HCT116 (cell line): ENCODE measurements at regions not wholly inside any gene's neighbourhood (a gene's known extent, or its start where the extent isn't known, plus 50 kb on each side); places are given as distances from the start of the nearest gene placed in this dataset.

Source experiments
- ATAC-seq: fragments of 200-7000 bp; cut with Tn5 transposase; 2 replicates; pipeline ENCODE4 v1.9.1; 2020; ENCODE audit warnings: mild to moderate bottlenecking, moderate library complexity
- BruUV-seq: library from RNA; stranded (reverse); fragments of 400-500 nt; replicated peaks from 2 replicates; lab custom pipeline; 2021; lab: Mats Ljungman, UMichigan
- CTCF ChIA-PET: fragments of 300-600 bp; sonication (Branson Sonifier 250); formaldehyde crosslinking; loops from one replicate; lab custom pipeline; 2021; ENCODE audit warnings: antibody characterized with exemption; lab: Charles Lee
- POLR2A ChIA-PET: fragments of 300-600, 350-600 bp; sonication (Branson Sonifier 250); formaldehyde crosslinking; loops from one replicate; lab custom pipeline; 2021; ENCODE audit warnings: antibody characterized with exemption; lab: Charles Lee
- RAD21 ChIA-PET, 2 experiments: fragments of 300-600 bp; sonication (Branson Sonifier 250); formaldehyde crosslinking; loops; one replicate each; lab custom pipeline; 2023; ENCODE audit warnings: low total read pairs in 2 of 2; ENCODE audit not compliant: uncharacterized antibody in 2 of 2, unreplicated experiment in 2 of 2, low non-redundant PET in 1 of 2; lab: Charles Lee
- DNase-seq: peaks from one replicate; pipeline ENCODE4 v3.0.0-alpha.2; 2010; ENCODE audit warnings: low read depth, low spot score
- H2AFZ ChIP-seq: fragments of 200-600 bp; shearing (Covaris generic), sonication (generic); 2 replicates; pipeline ENCODE4 v1.6.1; 2017; ENCODE audit warnings: low read depth, mixed run types, mixed read lengths, antibody characterized with exemption, low read length; ENCODE audit not compliant: poor library complexity, severe bottlenecking
- H3K27ac ChIP-seq: 2 replicates; pipeline ENCODE4 v1.5.1; 2012; ENCODE audit warnings: low read depth, low read length
- H3K27me3 ChIP-seq: fragments of 200-600 bp; sonication (generic); 2 replicates; pipeline ENCODE4 v1.6.1; 2016; ENCODE audit warnings: mixed run types, low read length, mixed read lengths; ENCODE audit not compliant: insufficient read depth
- H3K36me3 ChIP-seq, 2 experiments: fragments of 200-500 bp in 1 of 2; fragments of 200-600 bp in 1 of 2; sonication (Bioruptor generic) in 1 of 2; sonication (generic) in 1 of 2; 2 replicates each; pipeline versions ENCODE4 v1.5.1 to v1.6.1; 2014 to 2016; ENCODE audit warnings: low read length in 2 of 2, inconsistent platforms in 1 of 2, mixed read lengths in 1 of 2, mixed run types in 1 of 2; ENCODE audit not compliant: insufficient read depth in 2 of 2, control insufficient read depth in 1 of 2
- H3K4me1 ChIP-seq, 2 experiments: fragments of 200-600 bp in 1 of 2; sonication (generic) in 1 of 2; 2 replicates each; pipeline versions ENCODE4 v1.5.1 to v1.6.1; 2012 to 2017; ENCODE audit warnings: low read length in 2 of 2, inconsistent platforms in 1 of 2, mild to moderate bottlenecking in 1 of 2, mixed read lengths in 1 of 2, mixed run types in 1 of 2, moderate library complexity in 1 of 2; ENCODE audit not compliant: insufficient read depth in 2 of 2, control insufficient read depth in 1 of 2
- H3K4me2 ChIP-seq: fragments of 200-600 bp; sonication (generic); 2 replicates; pipeline ENCODE4 v1.6.1; 2017; ENCODE audit warnings: mixed run types, low read length, mixed read lengths
- H3K4me3 ChIP-seq, 2 experiments: fragments of 200-600 bp in 1 of 2; sonication (generic) in 1 of 2; replicated peaks in 1 of 2; 2 replicates each; pipeline ENCODE4 v1.5.1; 2011 to 2016; ENCODE audit warnings: low read length in 2 of 2, control low read depth in 1 of 2, low read depth in 1 of 2, mild to moderate bottlenecking in 1 of 2, mixed read lengths in 1 of 2, mixed run types in 1 of 2
- H3K79me2 ChIP-seq: fragments of 200-600 bp; sonication (generic); 2 replicates; pipeline ENCODE4 v1.6.1; 2017; ENCODE audit warnings: mild to moderate bottlenecking, mixed run types, low read length, moderate library complexity, mixed read lengths; ENCODE audit not compliant: insufficient read depth
- H3K9ac ChIP-seq: fragments of 200-600 bp; sonication (generic); 2 replicates; pipeline ENCODE4 v1.6.1; 2016; ENCODE audit warnings: low read length, mixed read lengths
- H3K9me2 ChIP-seq: fragments of 200-600 bp; sonication (generic), shearing (Covaris generic); 2 replicates; pipeline ENCODE4 v1.6.1; 2017; ENCODE audit warnings: mixed run types, mild to moderate bottlenecking, moderate library complexity; ENCODE audit not compliant: insufficient read depth
- H3K9me3 ChIP-seq, 2 experiments: fragments of 200-500 bp in 1 of 2; fragments of 200-600 bp in 1 of 2; sonication (Bioruptor generic) in 1 of 2; sonication (generic) in 1 of 2; 2 replicates each; pipeline ENCODE4 v1.6.1; 2014 to 2017; ENCODE audit warnings: low read length in 2 of 2, mixed read lengths in 2 of 2, inconsistent platforms in 1 of 2, low read depth in 1 of 2, mild to moderate bottlenecking in 1 of 2, mixed run types in 1 of 2, moderate library complexity in 1 of 2; ENCODE audit not compliant: control insufficient read depth in 1 of 2, insufficient read depth in 1 of 2
- H4K20me1 ChIP-seq: fragments of 200-600 bp; sonication (generic), shearing (Covaris generic); 2 replicates; pipeline ENCODE4 v1.6.1; 2017; ENCODE audit warnings: mixed run types, mild to moderate bottlenecking, moderate library complexity; ENCODE audit not compliant: insufficient read depth
- CBX3 ChIP-seq: IDR thresholded peaks from 2 replicates; pipeline ENCODE4 v1.6.1; 2012; ENCODE audit warnings: low read depth
- CEBPB ChIP-seq: IDR thresholded peaks from 2 replicates; pipeline ENCODE4 v1.6.1; 2012; ENCODE audit warnings: low read depth
- CTCF ChIP-seq, 3 experiments: fragments of 200-600 bp in 1 of 3; sonication (generic) in 1 of 3; IDR thresholded peaks in 2 of 3; conservative IDR thresholded peaks in 1 of 3; 2 replicates each; pipeline ENCODE4 v1.5.1; 2012 to 2017; ENCODE audit warnings: low read depth in 2 of 3, low read length in 2 of 3, antibody characterized with exemption in 1 of 3, borderline replicate concordance in 1 of 3, control low read depth in 1 of 3, mild to moderate bottlenecking in 1 of 3, mixed read lengths in 1 of 3, mixed run types in 1 of 3, moderate library complexity in 1 of 3; ENCODE audit not compliant: insufficient read depth in 1 of 3
- EZH2 ChIP-seq: fragments of 200-600 bp; sonication (generic); IDR thresholded peaks from 2 replicates; pipeline ENCODE4 v1.6.1; 2017; ENCODE audit warnings: antibody characterized with exemption, mixed run types
- FOSL1 ChIP-seq: IDR thresholded peaks from 2 replicates; pipeline ENCODE4 v1.6.1; 2012; ENCODE audit warnings: low read depth
- JUND ChIP-seq: IDR thresholded peaks from 2 replicates; pipeline ENCODE4 v1.6.1; 2012
- MAX ChIP-seq: IDR thresholded peaks from 2 replicates; pipeline ENCODE4 v1.6.1; 2012
- POLR2A ChIP-seq: IDR thresholded peaks from 2 replicates; pipeline ENCODE4 v1.7.0; 2011; ENCODE audit warnings: borderline replicate concordance; ENCODE audit not compliant: insufficient read depth, insufficient read length; ENCODE audit errors: extremely low read depth
- RAD21 ChIP-seq: IDR thresholded peaks from 2 replicates; pipeline ENCODE4 v1.6.1; 2012; ENCODE audit warnings: low read depth, mild to moderate bottlenecking
- REST ChIP-seq: IDR thresholded peaks from 2 replicates; pipeline ENCODE4 v1.6.1; 2012; ENCODE audit warnings: low read depth
- SP1 ChIP-seq: IDR thresholded peaks from 2 replicates; pipeline ENCODE4 v1.6.1; 2012; ENCODE audit warnings: low read depth
- SRF ChIP-seq: IDR thresholded peaks from 2 replicates; pipeline ENCODE4 v1.6.1; 2012; ENCODE audit warnings: low read depth
- TCF7L2 ChIP-seq: IDR thresholded peaks from 2 replicates; pipeline ENCODE4 v1.7.0; 2011; ENCODE audit warnings: borderline replicate concordance, inconsistent platforms; ENCODE audit not compliant: insufficient read depth, insufficient read length; ENCODE audit errors: extremely low read depth
- ZFX ChIP-seq: fragments of 450-650 bp; IDR thresholded peaks from 2 replicates; pipeline ENCODE4 v1.6.1; 2017
- ZNF274 ChIP-seq: fragments of 200-500 bp; sonication (Bioruptor generic); IDR thresholded peaks from 2 replicates; pipeline ENCODE4 v1.6.1; 2014; ENCODE audit warnings: mild to moderate bottlenecking, low read depth, low read length, inconsistent platforms
- intact Hi-C: fragments of 100-400 bp; cut with micrococcal nuclease; formaldehyde crosslinking; loops from 2 replicates; pipeline ENCODE4 v1.10.0; 2022

GRCh38 chr2:18067588-18068384 is 189.3 kb downstream of the KCNS3 start:
- Histone ChIP-seq H2AFZ (no peak overlapping the region), H3K9me3 (no peaks in the 10 kb centered on the region), H3K9ac (no peak overlapping the region), H3K27me3 (peaks cover 35% of the 10 kb centered on the region), H3K36me3 (no peaks in the 10 kb centered on the region), H3K79me2 (no peaks in the 10 kb centered on the region), H3K4me1 (no peaks in the 10 kb centered on the region), H3K4me2 (no peak overlapping the region), H3K4me3 (no peak overlapping the region), H3K9me2 (no peaks in the 10 kb centered on the region), H4K20me1 (no peaks in the 10 kb centered on the region), H3K27ac (no peak overlapping the region)
- no TSS peak for BruUV-seq
- TF ChIP-seq POLR2A (no peak), TCF7L2 (no peak), CTCF (IDR thresholded peaks at IDR 0.05 in 2 of 3, conservative IDR thresholded peaks at IDR 0.05 in 1 of 3; ENCODE audit: borderline replicate concordance in 1 of 3, insufficient read depth in 1 of 3, low read depth in 2 of 3, low read length in 2 of 3) (no peak), EZH2 (no peak), SRF (no peak), REST (no peak), ZFX (no peak), FOSL1 (no peak), CBX3 (no peak), SP1 (no peak), ZNF274 (no peak), MAX (no peak), CEBPB (no peak), RAD21 (no peak), JUND (no peak)
- CTCF ChIA-PET = interaction anchor here (0.6 kb wide), 1 partner anchor 188 kb away, joined by 3 read pairs; no protein-coding TSS in a partner anchor
- ATAC-seq = no peak
- intact Hi-C loops = no loop called here
- POLR2A ChIA-PET = no interaction called here
- DNase-seq = no peak
- RAD21 ChIA-PET = no interaction called here
